Panc1 (cell line): ENCODE measurements at regions not wholly inside any gene's neighbourhood (a gene's known extent, or its start where the extent isn't known, plus 50 kb on each side); places are given as distances from the start of the nearest gene placed in this dataset.

Experiments
- ATAC-seq: fragments of 200-7000 bp; cut with Tn5 transposase; 2 replicates; pipeline ENCODE4 v1.9.1; 2020; ENCODE audit warnings: mild to moderate bottlenecking, moderate library complexity
- BruUV-seq: library from RNA; stranded (reverse); fragments of 400-500 nt; replicated peaks from 2 replicates; lab custom pipeline; 2021; lab: Mats Ljungman, UMichigan
- CTCF ChIA-PET: fragments of 300-600 bp; sonication (Branson Sonifier 250); formaldehyde crosslinking; loops from one replicate; lab custom pipeline; 2022; ENCODE audit warnings: antibody characterized with exemption; lab: Charles Lee
- POLR2A ChIA-PET: fragments of 300-600 bp; sonication (Branson Sonifier 250); formaldehyde crosslinking; loops from one replicate; lab custom pipeline; 2022; ENCODE audit warnings: antibody characterized with exemption; lab: Charles Lee
- DNase-seq: peaks from one replicate; pipeline ENCODE4 v3.0.0-alpha.2; 2010; ENCODE audit warnings: low read depth, low spot score
- H3K27ac ChIP-seq: 2 replicates; pipeline ENCODE4 v1.5.1; 2011; ENCODE audit warnings: mild to moderate bottlenecking, low read length, inconsistent platforms
- H3K27me3 ChIP-seq: fragments of 200-500 bp; sonication (Bioruptor generic); 2 replicates; pipeline ENCODE4 v1.6.0; 2014; ENCODE audit warnings: low read length, inconsistent platforms; ENCODE audit not compliant: control insufficient read depth, insufficient read depth
- H3K36me3 ChIP-seq: fragments of 200-500 bp; sonication (Bioruptor generic); 2 replicates; pipeline ENCODE4 v1.5.1; 2014; ENCODE audit warnings: inconsistent platforms, mild to moderate bottlenecking, low read length, moderate library complexity; ENCODE audit not compliant: control insufficient read depth, insufficient read depth
- H3K4me1 ChIP-seq: 2 replicates; pipeline ENCODE4 v1.5.1; 2011; ENCODE audit warnings: inconsistent platforms, mild to moderate bottlenecking, low read length, moderate library complexity; ENCODE audit not compliant: control insufficient read depth, insufficient read depth
- H3K4me3 ChIP-seq, 2 experiments: 2 replicates each; pipeline ENCODE4 v1.5.1; 2011 to 2012; ENCODE audit warnings: low read depth in 2 of 2, low read length in 2 of 2, mild to moderate bottlenecking in 2 of 2, inconsistent platforms in 1 of 2, moderate library complexity in 1 of 2
- H3K9me3 ChIP-seq: fragments of 200-500 bp; sonication (Bioruptor generic); 2 replicates; pipeline ENCODE4 v1.5.1; 2014; ENCODE audit warnings: low read depth, mild to moderate bottlenecking, inconsistent platforms, low read length, moderate library complexity; ENCODE audit not compliant: control insufficient read depth, insufficient read depth
- POLR2AphosphoS5 ChIP-seq: IDR thresholded peaks from 2 replicates; pipeline ENCODE4 v1.6.1; 2012; ENCODE audit warnings: mild to moderate bottlenecking, low read depth, low read length, moderate library complexity
- SIN3A ChIP-seq: IDR thresholded peaks from 2 replicates; pipeline ENCODE4 v1.6.1; 2012; ENCODE audit warnings: low read depth, mild to moderate bottlenecking, low read length, moderate library complexity, borderline replicate concordance; ENCODE audit not compliant: insufficient read depth
- TCF7L2 ChIP-seq: IDR thresholded peaks from 2 replicates; pipeline ENCODE4 v1.6.1; 2011; ENCODE audit warnings: mild to moderate bottlenecking, low read depth, low read length, inconsistent platforms
- in situ Hi-C: cut with HindIII; loops from 2 replicates; pipeline ENCODE4 v1.10.0; 2016; ENCODE audit warnings: low sequenced_read_pairs, low pct_unique_long_range_greater_than_20kb
- intact Hi-C: fragments of 100-400 bp; cut with micrococcal nuclease; formaldehyde crosslinking; loops from one replicate; pipeline ENCODE4 v1.10.0; 2022; ENCODE audit not compliant: unreplicated experiment
- TF ChIP-seq, protein P1 (sequence below), 2 experiments: IDR thresholded peaks; 2 replicates each; pipeline ENCODE4 v1.6.1; 2011 to 2012; ENCODE audit warnings: low read depth in 2 of 2, control low read depth in 1 of 2, low read length in 1 of 2, mild to moderate bottlenecking in 1 of 2, moderate library complexity in 1 of 2; ENCODE audit not compliant: insufficient read depth in 1 of 2
- TF ChIP-seq, protein P2 (sequence below): fragments of 450-650 bp; IDR thresholded peaks from 2 replicates; pipeline ENCODE4 v1.5.1; 2017; ENCODE audit warnings: mild to moderate bottlenecking

DNA sequence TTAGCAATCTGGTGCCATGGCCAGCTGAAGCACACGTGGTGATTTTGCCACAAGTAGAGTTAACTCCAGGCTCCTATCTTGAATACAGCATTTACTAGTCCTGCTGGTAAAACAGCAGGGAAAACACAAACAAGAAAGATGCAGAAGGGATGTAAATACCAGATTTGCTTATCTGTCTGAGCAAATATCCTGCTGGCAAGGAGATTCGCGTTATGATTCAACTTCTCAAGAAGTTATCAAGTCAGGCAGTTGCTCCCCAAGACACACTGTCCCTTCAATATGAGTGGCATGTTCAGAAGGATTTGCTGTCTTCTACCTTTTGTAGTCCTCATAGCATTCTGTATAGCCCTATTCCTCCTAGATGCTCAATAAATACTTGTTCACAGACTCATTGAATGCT lies 171.2 kb upstream of the EGLN3 start:
- H3K4me1 ChIP-seq: no peaks in the 10 kb centered on the region
- CTCF ChIA-PET: interaction anchor here (0.6 kb wide), 1 partner anchor 210 kb away, joined by 10 read pairs; no protein-coding TSS in a partner anchor
- in situ Hi-C loops (no loop called here), intact Hi-C loops (loop anchor here (10.0 kb wide), 1 partner anchor 103 kb away; no protein-coding TSS in a partner anchor)
- BruUV-seq: no TSS peak
- H3K36me3 ChIP-seq: no peaks in the 10 kb centered on the region
- TF ChIP-seq SIN3A (no peak), TCF7L2 (no peak), POLR2AphosphoS5 (no peak)
- TF ChIP-seq, protein P1, sequence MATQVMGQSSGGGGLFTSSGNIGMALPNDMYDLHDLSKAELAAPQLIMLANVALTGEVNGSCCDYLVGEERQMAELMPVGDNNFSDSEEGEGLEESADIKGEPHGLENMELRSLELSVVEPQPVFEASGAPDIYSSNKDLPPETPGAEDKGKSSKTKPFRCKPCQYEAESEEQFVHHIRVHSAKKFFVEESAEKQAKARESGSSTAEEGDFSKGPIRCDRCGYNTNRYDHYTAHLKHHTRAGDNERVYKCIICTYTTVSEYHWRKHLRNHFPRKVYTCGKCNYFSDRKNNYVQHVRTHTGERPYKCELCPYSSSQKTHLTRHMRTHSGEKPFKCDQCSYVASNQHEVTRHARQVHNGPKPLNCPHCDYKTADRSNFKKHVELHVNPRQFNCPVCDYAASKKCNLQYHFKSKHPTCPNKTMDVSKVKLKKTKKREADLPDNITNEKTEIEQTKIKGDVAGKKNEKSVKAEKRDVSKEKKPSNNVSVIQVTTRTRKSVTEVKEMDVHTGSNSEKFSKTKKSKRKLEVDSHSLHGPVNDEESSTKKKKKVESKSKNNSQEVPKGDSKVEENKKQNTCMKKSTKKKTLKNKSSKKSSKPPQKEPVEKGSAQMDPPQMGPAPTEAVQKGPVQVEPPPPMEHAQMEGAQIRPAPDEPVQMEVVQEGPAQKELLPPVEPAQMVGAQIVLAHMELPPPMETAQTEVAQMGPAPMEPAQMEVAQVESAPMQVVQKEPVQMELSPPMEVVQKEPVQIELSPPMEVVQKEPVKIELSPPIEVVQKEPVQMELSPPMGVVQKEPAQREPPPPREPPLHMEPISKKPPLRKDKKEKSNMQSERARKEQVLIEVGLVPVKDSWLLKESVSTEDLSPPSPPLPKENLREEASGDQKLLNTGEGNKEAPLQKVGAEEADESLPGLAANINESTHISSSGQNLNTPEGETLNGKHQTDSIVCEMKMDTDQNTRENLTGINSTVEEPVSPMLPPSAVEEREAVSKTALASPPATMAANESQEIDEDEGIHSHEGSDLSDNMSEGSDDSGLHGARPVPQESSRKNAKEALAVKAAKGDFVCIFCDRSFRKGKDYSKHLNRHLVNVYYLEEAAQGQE (IDR thresholded peaks at IDR 0.05; ENCODE audit: insufficient read depth in 1 of 2, low read depth in 2 of 2, low read length in 1 of 2): no peak
- TF ChIP-seq, protein P2, sequence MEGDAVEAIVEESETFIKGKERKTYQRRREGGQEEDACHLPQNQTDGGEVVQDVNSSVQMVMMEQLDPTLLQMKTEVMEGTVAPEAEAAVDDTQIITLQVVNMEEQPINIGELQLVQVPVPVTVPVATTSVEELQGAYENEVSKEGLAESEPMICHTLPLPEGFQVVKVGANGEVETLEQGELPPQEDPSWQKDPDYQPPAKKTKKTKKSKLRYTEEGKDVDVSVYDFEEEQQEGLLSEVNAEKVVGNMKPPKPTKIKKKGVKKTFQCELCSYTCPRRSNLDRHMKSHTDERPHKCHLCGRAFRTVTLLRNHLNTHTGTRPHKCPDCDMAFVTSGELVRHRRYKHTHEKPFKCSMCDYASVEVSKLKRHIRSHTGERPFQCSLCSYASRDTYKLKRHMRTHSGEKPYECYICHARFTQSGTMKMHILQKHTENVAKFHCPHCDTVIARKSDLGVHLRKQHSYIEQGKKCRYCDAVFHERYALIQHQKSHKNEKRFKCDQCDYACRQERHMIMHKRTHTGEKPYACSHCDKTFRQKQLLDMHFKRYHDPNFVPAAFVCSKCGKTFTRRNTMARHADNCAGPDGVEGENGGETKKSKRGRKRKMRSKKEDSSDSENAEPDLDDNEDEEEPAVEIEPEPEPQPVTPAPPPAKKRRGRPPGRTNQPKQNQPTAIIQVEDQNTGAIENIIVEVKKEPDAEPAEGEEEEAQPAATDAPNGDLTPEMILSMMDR: no peak
- POLR2A ChIA-PET: no interaction called here
- no peaks in the 10 kb centered on the region for H3K9me3 ChIP-seq
- no peaks in the 10 kb centered on the region for H3K27me3 ChIP-seq
- no peak overlapping the region for H3K27ac ChIP-seq
- DNase-seq (no peak), ATAC-seq (no peak)
- no peak overlapping the region for H3K4me3 ChIP-seq

DNA sequence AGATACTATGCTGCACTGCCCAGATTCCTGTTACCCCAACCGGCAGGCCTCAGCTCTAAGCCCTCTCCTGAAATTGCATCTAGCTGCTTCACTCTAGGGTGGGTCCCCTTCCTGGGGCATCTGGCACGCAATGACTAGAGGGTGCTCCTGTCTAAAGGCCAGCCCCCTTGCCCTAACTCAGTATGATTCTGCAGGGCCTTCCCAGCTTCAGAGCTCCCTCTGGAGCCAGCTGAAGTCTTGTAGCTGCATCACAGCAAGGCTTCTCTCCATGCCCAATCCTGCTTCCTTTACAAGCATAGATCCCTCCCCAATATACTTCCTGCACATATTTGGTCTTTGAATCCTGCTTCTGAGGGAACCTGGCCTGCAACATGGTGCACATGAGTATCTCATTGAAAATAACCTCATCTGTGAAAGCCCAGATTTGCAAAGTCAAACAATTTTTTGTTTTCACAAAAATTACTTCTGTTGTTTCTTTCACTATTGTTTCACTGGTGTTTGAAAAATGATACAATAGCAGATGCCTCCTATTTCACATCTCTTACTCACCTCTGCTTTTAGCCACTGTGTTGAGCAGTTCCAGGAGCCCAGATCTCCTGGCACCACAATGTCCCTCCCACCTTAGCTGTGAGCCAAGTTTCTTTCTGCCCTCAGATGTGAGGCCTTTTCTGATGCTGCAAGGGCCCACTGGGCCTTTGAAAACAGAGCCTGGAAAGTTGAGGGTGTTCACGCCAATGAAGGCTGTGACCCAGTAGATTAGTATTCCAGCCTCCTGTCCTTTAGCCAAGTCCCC lies 169.5 kb upstream of the EGLN3 start:
- intact Hi-C loops: loop anchor here (10.0 kb wide), 1 partner anchor 104 kb away; no protein-coding TSS in a partner anchor
- Histone ChIP-seq H3K27me3 (no peaks in the 10 kb centered on the region), H3K9me3 (no peaks in the 10 kb centered on the region), H3K36me3 (no peaks in the 10 kb centered on the region), H3K4me1 (no peaks in the 10 kb centered on the region), H3K4me3 (no peak overlapping the region), H3K27ac (no peak overlapping the region)
- ATAC-seq (no peak), DNase-seq (no peak)
- BruUV-seq: no TSS peak
- ChIA-PET CTCF (no interaction called here), POLR2A (no interaction called here)
- in situ Hi-C loops: no loop called here
- TF ChIP-seq, protein P2: no peak
- TF ChIP-seq POLR2AphosphoS5 (no peak), TCF7L2 (no peak), SIN3A (no peak)
- TF ChIP-seq, protein P1 (IDR thresholded peaks at IDR 0.05; ENCODE audit: insufficient read depth in 1 of 2, low read depth in 2 of 2, low read length in 1 of 2): no peak
